IMR-90 (cell line): ENCODE measurements at regions not wholly inside any gene's neighbourhood (a gene's known extent, or its start where the extent isn't known, plus 50 kb on each side); places are given as distances from the start of the nearest gene placed in this dataset.

Experiments used
- ATAC-seq: fragments of 200-7000 bp; cut with Tn5 transposase; 2 replicates; pipeline ENCODE4 v1.9.1; 2020; ENCODE audit warnings: low read depth, mild to moderate bottlenecking, moderate library complexity
- BruUV-seq: library from RNA; stranded (reverse); fragments of 400-500 nt; replicated peaks from 2 replicates; lab custom pipeline; 2021; lab: Mats Ljungman, UMichigan
- CTCF ChIA-PET: fragments of 300-600 bp; formaldehyde crosslinking; extraction: SDS; loops from one replicate; lab custom pipeline; 2021; ENCODE audit warnings: antibody characterized with exemption; lab: Yijun Ruan, JAX
- POLR2A ChIA-PET: fragments of 300-600 bp; sonication (Branson Sonifier 250); formaldehyde crosslinking; loops from one replicate; lab custom pipeline; 2022; ENCODE audit warnings: antibody characterized with exemption; ENCODE audit not compliant: unreplicated experiment; lab: Charles Lee
- DNase-seq: peaks from one replicate; pipeline ENCODE4 v3.0.0; 2013
- H2AFZ ChIP-seq: replicated peaks from 2 replicates; pipeline ENCODE3; 2013; ENCODE audit warnings: low read length, mild to moderate bottlenecking; ENCODE audit not compliant: poor library complexity
- H2AK5ac ChIP-seq: 2 replicates; pipeline ENCODE4 v1.6.1; 2013; ENCODE audit warnings: low read depth, low read length, inconsistent platforms
- H2AK9ac ChIP-seq: replicated peaks from 2 replicates; pipeline ENCODE3; 2013; ENCODE audit warnings: mild to moderate bottlenecking, low read depth, low read length, moderate library complexity; ENCODE audit not compliant: poor library complexity
- H2BK120ac ChIP-seq: 2 replicates; pipeline ENCODE4 v1.6.1; 2013; ENCODE audit warnings: low read depth, low read length, inconsistent platforms
- H2BK15ac ChIP-seq: 3 replicates; pipeline ENCODE4 v1.6.1; 2013; ENCODE audit warnings: low read depth, low read length, inconsistent platforms
- H2BK20ac ChIP-seq: 2 replicates; pipeline ENCODE4 v1.6.1; 2013; ENCODE audit warnings: low read depth, mild to moderate bottlenecking, inconsistent platforms, low read length, moderate library complexity
- H2BK5ac ChIP-seq: 2 replicates; pipeline ENCODE4 v1.6.1; 2013; ENCODE audit warnings: mild to moderate bottlenecking, low read depth, low read length, inconsistent platforms; ENCODE audit not compliant: poor library complexity, severe bottlenecking
- H3K14ac ChIP-seq: replicated peaks from 2 replicates; pipeline ENCODE4 v1.6.1; 2013; ENCODE audit warnings: low read depth, low read length, inconsistent platforms
- H3K18ac ChIP-seq: 2 replicates; pipeline ENCODE4 v1.6.1; 2013; ENCODE audit warnings: low read depth, low read length, control low read depth
- H3K23ac ChIP-seq: 2 replicates; pipeline ENCODE4 v1.6.1; 2013; ENCODE audit warnings: low read depth, low read length, inconsistent platforms
- H3K27ac ChIP-seq: 2 replicates; pipeline ENCODE4 v1.5.1; 2013; ENCODE audit warnings: mild to moderate bottlenecking, control low read depth, low read length; ENCODE audit not compliant: insufficient read depth
- H3K27me3 ChIP-seq: 2 replicates; pipeline ENCODE4 v1.6.1; 2013; ENCODE audit warnings: low read length; ENCODE audit not compliant: control insufficient read depth, insufficient read depth
- H3K36me3 ChIP-seq: 2 replicates; pipeline ENCODE4 v1.6.1; 2013; ENCODE audit warnings: low read length, mixed read lengths; ENCODE audit not compliant: control insufficient read depth, insufficient read depth
- H3K4ac ChIP-seq: 2 replicates; pipeline ENCODE4 v1.6.1; 2013; ENCODE audit warnings: low read depth, low read length, inconsistent platforms
- H3K4me1 ChIP-seq: 2 replicates; pipeline ENCODE4 v1.6.1; 2013; ENCODE audit warnings: low read length, mixed read lengths; ENCODE audit not compliant: control insufficient read depth, insufficient read depth
- H3K4me2 ChIP-seq: 2 replicates; pipeline ENCODE4 v1.6.1; 2013; ENCODE audit warnings: low read depth, mild to moderate bottlenecking, control low read depth, low read length, moderate library complexity
- H3K4me3 ChIP-seq: 2 replicates; pipeline ENCODE4 v1.5.1; 2013; ENCODE audit warnings: low read depth, mild to moderate bottlenecking, control low read depth, low read length, moderate library complexity; ENCODE audit not compliant: insufficient read depth
- H3K56ac ChIP-seq: 2 replicates; pipeline ENCODE4 v1.6.1; 2013; ENCODE audit warnings: low read length, inconsistent platforms; ENCODE audit not compliant: insufficient read depth; ENCODE audit errors: extremely low read depth
- H3K79me1 ChIP-seq, 2 experiments: 2 replicates each; pipeline ENCODE4 v1.6.1; 2013; ENCODE audit warnings: low read length in 2 of 2, inconsistent platforms in 1 of 2, low read depth in 1 of 2
- H3K9ac ChIP-seq: 2 replicates; pipeline ENCODE4 v1.6.1; 2013; ENCODE audit warnings: low read depth, low read length, control low read depth
- H3K9me1 ChIP-seq: 2 replicates; pipeline ENCODE4 v1.6.1; 2013; ENCODE audit warnings: low read length, inconsistent platforms; ENCODE audit not compliant: insufficient read depth
- H3K9me3 ChIP-seq: 2 replicates; pipeline ENCODE4 v1.6.1; 2013; ENCODE audit warnings: low read length; ENCODE audit not compliant: control insufficient read depth, insufficient read depth
- H4K20me1 ChIP-seq: 2 replicates; pipeline ENCODE4 v1.6.1; 2013; ENCODE audit warnings: low read length, inconsistent platforms; ENCODE audit not compliant: insufficient read depth
- H4K5ac ChIP-seq: 2 replicates; pipeline ENCODE4 v1.6.1; 2013; ENCODE audit warnings: mild to moderate bottlenecking, low read depth, low read length, control low read depth
- H4K8ac ChIP-seq, 2 experiments: 2 replicates each; pipeline ENCODE4 v1.6.1; 2013; ENCODE audit warnings: low read depth in 2 of 2, low read length in 2 of 2, control low read depth in 1 of 2, inconsistent platforms in 1 of 2
- H4K91ac ChIP-seq: 2 replicates; pipeline ENCODE4 v1.6.1; 2013; ENCODE audit warnings: low read depth, low read length, inconsistent platforms; ENCODE audit not compliant: insufficient read depth
- CEBPB ChIP-seq: IDR thresholded peaks from 2 replicates; pipeline ENCODE4 v1.6.1; 2012; ENCODE audit warnings: low read depth, low read length, improper control_type of control experiment
- ELK1 ChIP-seq: fragments of 150-350 bp; IDR thresholded peaks from 2 replicates; pipeline ENCODE4 v1.6.1; 2016; ENCODE audit warnings: low read depth, mild to moderate bottlenecking, low read length, moderate library complexity, borderline replicate concordance
- MAFK ChIP-seq: IDR thresholded peaks from 2 replicates; pipeline ENCODE4 v1.6.1; 2012; ENCODE audit warnings: low read depth, low read length, improper control_type of control experiment
- NFE2L2 ChIP-seq: fragments of 150-350 bp; IDR thresholded peaks from 2 replicates; pipeline ENCODE4 v1.6.1; 2016; ENCODE audit warnings: low read depth, mild to moderate bottlenecking, low read length
- USF2 ChIP-seq: fragments of 150-350 bp; IDR thresholded peaks from 2 replicates; pipeline ENCODE4 v1.6.1; 2017; ENCODE audit warnings: mild to moderate bottlenecking, antibody characterized with exemption, low read length, low read depth
- WGBS, 2 experiments: methylation state at CpG; one replicate each; pipeline versions ENCODE4 v1.1.5 to v1.1.7; 2013; ENCODE audit warnings: missing lambda C conversion rate in 2 of 2; ENCODE audit not compliant: insufficient read length in 1 of 2; ENCODE audit errors: extremely low coverage in 2 of 2; 5-methylcytosine and 5-hydroxymethylcytosine counted together
- dilution Hi-C: fragments of 300-500 bp; cut with HindIII; formaldehyde crosslinking; loops from one replicate; pipeline ENCODE4 v1.14.3; 2018; ENCODE audit warnings: low sequenced_read_pairs; ENCODE audit not compliant: unreplicated experiment
- in situ Hi-C: fragments of 300-500 bp; cut with MboI; formaldehyde crosslinking; loops from 3 replicates; pipeline ENCODE4 v1.14.3; 2019; ENCODE audit warnings: low sequenced_read_pairs, inconsistent platforms, mixed read lengths
- intact Hi-C: fragments of 100-400 bp; cut with micrococcal nuclease; formaldehyde crosslinking; loops from 2 replicates; pipeline ENCODE4 v1.10.0; 2022

- Histone ChIP-seq H3K56ac (no peak overlapping the region), H2BK15ac (no peak overlapping the region), H3K14ac (no peak overlapping the region), H2AFZ (no peak overlapping the region), H3K23ac (no peak overlapping the region), H3K9me3 (peaks cover under 1% of the 10 kb centered on the region; the same call in 1 of the 2 replicates), H3K36me3 (no peaks in the 10 kb centered on the region), H3K4me2 (no peak overlapping the region), H3K4ac (no peak overlapping the region), H2BK20ac (no peak overlapping the region), H4K8ac (no peak overlapping the region), H2BK120ac (no peak overlapping the region), H2BK5ac (no peak overlapping the region), H3K4me1 (no peaks in the 10 kb centered on the region), H2AK9ac (no peak overlapping the region), H4K91ac (no peak overlapping the region), H3K9me1 (no peaks in the 10 kb centered on the region), H4K5ac (no peak overlapping the region), H3K18ac (no peak overlapping the region), H3K9ac (no peak overlapping the region), H3K4me3 (no peak overlapping the region), H2AK5ac (no peak overlapping the region), H4K20me1 (no peaks in the 10 kb centered on the region), H3K27ac (no peak overlapping the region), H3K27me3 (no peaks in the 10 kb centered on the region), H3K79me1 (no peaks in the 10 kb centered on the region)
- ATAC-seq, result no peak
- dilution Hi-C loops (no loop called here), in situ Hi-C loops (no loop called here), intact Hi-C loops (no loop called here)
- ChIA-PET CTCF (no interaction called here), POLR2A (no interaction called here)
- WGBS, 2 experiments, result no CpG with 5 or more reads among the region's 4 CpGs
- DNase-seq, result no peak
- TF ChIP-seq NFE2L2 (no peak), MAFK (no peak), ELK1 (no peak), CEBPB (no peak), USF2 (no peak)
- no TSS peak for BruUV-seq
These were observed 296.7 kb upstream of the DACH1 start for GRCh38 chr13:72163678-72164077.
